H1 (cell line): ENCODE measurements at regions not wholly inside any gene's neighbourhood (a gene's known extent, or its start where the extent isn't known, plus 50 kb on each side); places are given as distances from the start of the nearest gene placed in this dataset.
"Not testable (repeated sequence)": the region's sequence is repeated elsewhere in the genome, so short reads cannot be mapped to it uniquely, and the experiment has no call there.

Experiments used
- ATF3 ChIP-seq: IDR thresholded peaks from 2 replicates; pipeline ENCODE4 v1.6.1; 2011; ENCODE audit warnings: low read depth, mild to moderate bottlenecking, low read length; ENCODE audit not compliant: insufficient read depth
- BACH1 ChIP-seq: IDR thresholded peaks from 2 replicates; pipeline ENCODE4 v1.6.1; 2012; ENCODE audit warnings: low read length, improper control_type of control experiment
- CTCF ChIP-seq, 3 experiments: IDR thresholded peaks; 1 replicate in 2 of 3; 2 replicates in 1 of 3; pipeline versions ENCODE4 v1.5.1 to v1.6.1; 2011; ENCODE audit warnings: low read length in 3 of 3, mild to moderate bottlenecking in 3 of 3, inconsistent platforms in 2 of 3, low read depth in 1 of 3, moderate library complexity in 1 of 3; ENCODE audit not compliant: insufficient read depth in 1 of 3; ENCODE audit errors: control extremely low read depth in 1 of 3
- EGR1 ChIP-seq: IDR thresholded peaks from 2 replicates; pipeline ENCODE4 v1.6.1; 2011; ENCODE audit warnings: low read depth, low read length, borderline replicate concordance
- EZH2 ChIP-seq: fragments of 200-600 bp; sonication (generic); IDR thresholded peaks from 2 replicates; pipeline ENCODE4 v1.7.1; 2012; ENCODE audit warnings: low read depth, mild to moderate bottlenecking, moderate library complexity, low read length, inconsistent platforms; ENCODE audit not compliant: severe bottlenecking
- GABPA ChIP-seq: IDR thresholded peaks from 2 replicates; pipeline ENCODE4 v1.6.1; 2011; ENCODE audit warnings: mild to moderate bottlenecking, low read length, moderate library complexity, borderline replicate concordance; ENCODE audit not compliant: insufficient read depth
- KDM5A ChIP-seq: fragments of 200-600 bp; IDR thresholded peaks from 2 replicates; pipeline ENCODE4 v1.7.1; 2012; ENCODE audit warnings: mild to moderate bottlenecking, low read length, inconsistent platforms, mixed read lengths
- MAFK ChIP-seq: IDR thresholded peaks from 2 replicates; pipeline ENCODE4 v1.6.1; 2012; ENCODE audit warnings: low read depth, mild to moderate bottlenecking, improper control_type of control experiment, low read length
- MAX ChIP-seq: IDR thresholded peaks from 2 replicates; pipeline ENCODE4 v1.6.1; 2012; ENCODE audit warnings: inconsistent platforms
- POLR2A ChIP-seq, 2 experiments: IDR thresholded peaks; 1 replicate in 1 of 2; 2 replicates in 1 of 2; pipeline ENCODE4 v1.6.1; 2011; ENCODE audit warnings: low read depth in 2 of 2, low read length in 2 of 2, mild to moderate bottlenecking in 2 of 2; ENCODE audit errors: control extremely low read depth in 1 of 2
- RXRA ChIP-seq: IDR thresholded peaks from 2 replicates; pipeline ENCODE4 v1.6.1; 2011; ENCODE audit warnings: low read depth, mild to moderate bottlenecking, low read length, moderate library complexity; ENCODE audit not compliant: insufficient read depth
- TAF1 ChIP-seq: IDR thresholded peaks from 2 replicates; pipeline ENCODE4 v1.6.1; 2011; ENCODE audit warnings: mild to moderate bottlenecking, low read depth, low read length
- ZNF274 ChIP-seq: IDR thresholded peaks from 2 replicates; pipeline ENCODE4 v1.7.0; 2012; ENCODE audit warnings: low read length, borderline replicate concordance; ENCODE audit errors: extremely low read depth

- TF ChIP-seq CTCF (IDR thresholded peaks at IDR 0.05; ENCODE audit: control extremely low read depth in 1 of 3, insufficient read depth in 1 of 3, low read depth in 1 of 3, low read length in 3 of 3); BACH1; POLR2A (IDR thresholded peaks at IDR 0.05; ENCODE audit: control extremely low read depth in 1 of 2, low read depth in 2 of 2, low read length in 2 of 2); ATF3; MAFK; GABPA; EZH2; TAF1; KDM5A; ZNF274; RXRA; MAX; EGR1: not testable (repeated sequence)
These were observed 58.8 kb upstream of the ANKRD30BL start for GRCh38 chr2:132220589-132220988.
